Esophagus muscularis mucosa (tissue), 4 donors: ENCODE measurements at regions not wholly inside any gene's neighbourhood (a gene's known extent, or its start where the extent isn't known, plus 50 kb on each side); places are given as distances from the start of the nearest gene placed in this dataset.

Experiments
- CTCF ChIP-seq, 3 experiments: fragments of 200-600 bp in 2 of 3; fragments of 450-650 bp in 1 of 3; sonication (generic) in 2 of 3; IDR thresholded peaks; one replicate each; pipeline ENCODE4 v1.5.1; 2017 to 2019; ENCODE audit warnings: antibody characterized with exemption in 3 of 3, mild to moderate bottlenecking in 2 of 3, moderate library complexity in 1 of 3
- EP300 ChIP-seq: sonication (generic); formaldehyde crosslinking; IDR thresholded peaks from one replicate; pipeline ENCODE4 v1.6.1; 2017; ENCODE audit warnings: antibody characterized with exemption
- POLR2A ChIP-seq: fragments of 450-650 bp; IDR thresholded peaks from one replicate; pipeline ENCODE4 v1.6.1; 2017; ENCODE audit warnings: antibody characterized with exemption, moderate library complexity, mild to moderate bottlenecking, low read depth

- TF ChIP-seq EP300 (no peak), CTCF (IDR thresholded peaks at IDR 0.05) (no peak), POLR2A (no peak)
Measured at GRCh38 chr14:38616959-38617358, 361.1 kb upstream of the CLEC14A start.
